GM23248 (cell line): ENCODE measurements at regions not wholly inside any gene's neighbourhood (a gene's known extent, or its start where the extent isn't known, plus 50 kb on each side); places are given as distances from the start of the nearest gene placed in this dataset.

Source experiments
- DNase-seq: peaks from one replicate; pipeline ENCODE4 v3.0.0-alpha.2; 2015
- H2AFZ ChIP-seq: fragments of 200-600 bp; sonication (generic); 2 replicates; pipeline ENCODE4 v1.6.1; 2016; ENCODE audit warnings: antibody characterized with exemption
- H3F3A ChIP-seq: fragments of 200-600 bp; sonication (generic); 2 replicates; pipeline ENCODE4 v1.6.1; 2016; ENCODE audit warnings: mild to moderate bottlenecking, antibody characterized with exemption, mixed run types; ENCODE audit not compliant: insufficient read depth
- H3K27ac ChIP-seq: fragments of 200-600 bp; sonication (generic); 2 replicates; pipeline ENCODE4 v1.5.1; 2016; ENCODE audit warnings: mild to moderate bottlenecking
- H3K27me3 ChIP-seq: fragments of 200-600 bp; sonication (generic); replicated peaks from 2 replicates; pipeline ENCODE4 v1.6.1; 2016; ENCODE audit warnings: mild to moderate bottlenecking; ENCODE audit not compliant: insufficient read depth
- H3K36me3 ChIP-seq: fragments of 200-600 bp; sonication (generic); 2 replicates; pipeline ENCODE4 v1.6.1; 2016; ENCODE audit warnings: low read depth, mild to moderate bottlenecking
- H3K4me1 ChIP-seq: fragments of 200-600 bp; sonication (generic); 2 replicates; pipeline ENCODE4 v1.6.1; 2016; ENCODE audit warnings: mild to moderate bottlenecking; ENCODE audit not compliant: insufficient read depth
- H3K4me2 ChIP-seq: fragments of 200-600 bp; sonication (generic); one replicate; pipeline ENCODE4 v1.6.1; 2016; ENCODE audit warnings: mild to moderate bottlenecking; ENCODE audit not compliant: unreplicated experiment
- H3K4me3 ChIP-seq: fragments of 200-600 bp; sonication (generic); 2 replicates; pipeline ENCODE4 v1.5.1; 2016; ENCODE audit warnings: mild to moderate bottlenecking
- H3K79me2 ChIP-seq: fragments of 200-600 bp; sonication (generic); 2 replicates; pipeline ENCODE4 v1.6.1; 2016; ENCODE audit warnings: mild to moderate bottlenecking; ENCODE audit not compliant: insufficient read depth
- H3K9ac ChIP-seq: fragments of 200-600 bp; sonication (generic); 2 replicates; pipeline ENCODE4 v1.6.1; 2016; ENCODE audit warnings: mild to moderate bottlenecking
- H3K9me2 ChIP-seq: fragments of 200-600 bp; sonication (generic); 2 replicates; pipeline ENCODE4 v1.6.1; 2016; ENCODE audit warnings: mixed run types, mild to moderate bottlenecking, moderate library complexity; ENCODE audit not compliant: insufficient read depth
- H3K9me3 ChIP-seq: fragments of 200-600 bp; sonication (generic); one replicate; pipeline ENCODE4 v1.6.1; 2017; ENCODE audit warnings: low read depth
- H4K20me1 ChIP-seq: fragments of 200-600 bp; sonication (generic); 2 replicates; pipeline ENCODE4 v1.6.0; 2016; ENCODE audit not compliant: insufficient read depth
- EZH2 ChIP-seq: fragments of 200-600 bp; sonication (generic); IDR thresholded peaks from 2 replicates; pipeline ENCODE4 v1.6.1; 2018; ENCODE audit warnings: antibody characterized with exemption, mild to moderate bottlenecking; ENCODE audit not compliant: insufficient read depth, poor library complexity, severe bottlenecking
- EZH2phosphoT487 ChIP-seq: fragments of 200-600 bp; sonication (generic); IDR thresholded peaks from 2 replicates; pipeline ENCODE4 v1.6.1; 2018; ENCODE audit warnings: antibody characterized with exemption, moderate library complexity, mild to moderate bottlenecking, low read depth; ENCODE audit not compliant: insufficient read depth
- WGBS, 2 experiments: methylation state at CpG; one replicate each; pipeline ENCODE4 v1.1.6; 2015 to 2017; ENCODE audit warnings: low lambda C conversion rate in 2 of 2, low coverage in 1 of 2; ENCODE audit errors: missing lambda C conversion rate in 2 of 2; 5-methylcytosine and 5-hydroxymethylcytosine counted together
- in situ Hi-C: fragments of 300-500 bp; cut with MboI; formaldehyde crosslinking; loops from 2 replicates; pipeline ENCODE4 v1.15.0; 2020

- Histone ChIP-seq H4K20me1 (no peaks in the 10 kb centered on the region), H3K9me2 (no peaks in the 10 kb centered on the region), H3K4me1 (no peaks in the 10 kb centered on the region), H3K9me3 (no peaks in the 10 kb centered on the region), H3K36me3 (no peaks in the 10 kb centered on the region), H3F3A (no peaks in the 10 kb centered on the region), H3K9ac (no peak overlapping the region), H2AFZ (no peak overlapping the region), H3K4me3 (no peak overlapping the region), H3K79me2 (no peaks in the 10 kb centered on the region), H3K4me2 (no peak overlapping the region), H3K27ac (no peak overlapping the region), H3K27me3 (no peaks in the 10 kb centered on the region)
- in situ Hi-C loops = no loop called here
- no peak for DNase-seq
- no peak for TF ChIP-seq EZH2phosphoT487
- no peak for TF ChIP-seq EZH2
- 18 to 22% methylated on average over 4 of the region's 4 CpGs for WGBS, 2 experiments
Observed at GRCh38 chr21:22585558-22585957, 1587.3 kb downstream of the NCAM2 start.

- H3K36me3 ChIP-seq = no peaks in the 10 kb centered on the region
- H4K20me1 ChIP-seq = no peaks in the 10 kb centered on the region
Observed at GRCh38 chr21:22597660-22598255, 1599.5 kb downstream of the NCAM2 start.

GRCh38 chr21:22609802-22610201, 1611.6 kb downstream of the NCAM2 start:
- Histone ChIP-seq H2AFZ (no peak overlapping the region), H3K79me2 (no peaks in the 10 kb centered on the region), H3K9me3 (no peaks in the 10 kb centered on the region), H3K4me1 (no peaks in the 10 kb centered on the region), H3K27me3 (no peaks in the 10 kb centered on the region), H3K9ac (no peak overlapping the region), H3F3A (no peaks in the 10 kb centered on the region), H3K27ac (no peak overlapping the region), H3K36me3 (no peaks in the 10 kb centered on the region), H3K4me3 (no peak overlapping the region), H3K4me2 (no peak overlapping the region), H3K9me2 (no peaks in the 10 kb centered on the region), H4K20me1 (no peaks in the 10 kb centered on the region)
- in situ Hi-C loops = no loop called here
- no peak for DNase-seq
- no peak for TF ChIP-seq EZH2
- TF ChIP-seq EZH2phosphoT487 = no peak
- WGBS, 2 experiments = 35 to 38% methylated on average over 3 of the region's 3 CpGs

More at GRCh38 chr21:22597660-22598255, 1599.5 kb downstream of the NCAM2 start:
- in situ Hi-C loops = no loop called here
- no peak overlapping the region for H2AFZ ChIP-seq
- WGBS, 2 experiments = 46 to 48% methylated on average over 23 to 30 of the region's 31 CpGs
- H3K9ac ChIP-seq = no peak overlapping the region
- TF ChIP-seq EZH2phosphoT487 = no peak
- TF ChIP-seq EZH2 = no peak
- H3K9me3 ChIP-seq = no peaks in the 10 kb centered on the region
- H3F3A ChIP-seq = no peaks in the 10 kb centered on the region
- H3K27ac ChIP-seq = no peak overlapping the region
- H3K9me2 ChIP-seq = no peaks in the 10 kb centered on the region
- H3K4me3 ChIP-seq = no peak overlapping the region
- H3K4me2 ChIP-seq = no peak overlapping the region
- DNase-seq = no peak
- no peaks in the 10 kb centered on the region for H3K4me1 ChIP-seq
- H3K79me2 ChIP-seq = no peaks in the 10 kb centered on the region
- H3K27me3 ChIP-seq = no peaks in the 10 kb centered on the region

- Histone ChIP-seq H3K9me3 (peaks cover 4% of the 10 kb centered on the region), H3K79me2 (no peaks in the 10 kb centered on the region), H3K27me3 (no peaks in the 10 kb centered on the region), H3K9me2 (no peaks in the 10 kb centered on the region), H2AFZ (no peak overlapping the region), H3F3A (no peaks in the 10 kb centered on the region), H3K4me3 (no peak overlapping the region), H3K4me2 (no peak overlapping the region), H3K4me1 (no peaks in the 10 kb centered on the region), H3K27ac (no peak overlapping the region), H3K36me3 (no peaks in the 10 kb centered on the region), H4K20me1 (no peaks in the 10 kb centered on the region), H3K9ac (no peak overlapping the region)
- in situ Hi-C loops = no loop called here
- TF ChIP-seq EZH2 (no peak), EZH2phosphoT487 (no peak)
- 42 to 52% methylated on average over 1 of the region's 1 CpG for WGBS, 2 experiments
- no peak for DNase-seq
Observed at GRCh38 chr21:22627911-22628310, 1629.7 kb downstream of the NCAM2 start.

GRCh38 chr21:22630953-22631465, 1632.8 kb downstream of the NCAM2 start:
- 11 to 21% methylated on average over 3 of the region's 3 CpGs for WGBS, 2 experiments
- H3K4me1 ChIP-seq = no peaks in the 10 kb centered on the region

More at GRCh38 chr21:22630953-22631465, 1632.8 kb downstream of the NCAM2 start:
- Histone ChIP-seq H3K36me3 (no peaks in the 10 kb centered on the region), H3K9me2 (no peaks in the 10 kb centered on the region), H3K27ac (no peak overlapping the region), H3F3A (no peaks in the 10 kb centered on the region), H3K4me3 (no peak overlapping the region), H3K79me2 (no peaks in the 10 kb centered on the region), H3K27me3 (no peaks in the 10 kb centered on the region), H3K9me3 (peaks cover 2% of the 10 kb centered on the region), H4K20me1 (no peaks in the 10 kb centered on the region), H3K4me2 (no peak overlapping the region), H3K9ac (no peak overlapping the region), H2AFZ (no peak overlapping the region)
- TF ChIP-seq EZH2 (no peak), EZH2phosphoT487 (no peak)
- DNase-seq = no peak
- in situ Hi-C loops = no loop called here
